ENCODE measurements at regions not wholly inside any gene's neighbourhood (a gene's known extent, or its start where the extent isn't known, plus 50 kb on each side); places are given as distances from the start of the nearest gene placed in this dataset.

- no peak for DNase-seq
These were observed 226.0 kb downstream of the NPHP4 start for GRCh38 chr1:5765997-5766913.

DNA sequence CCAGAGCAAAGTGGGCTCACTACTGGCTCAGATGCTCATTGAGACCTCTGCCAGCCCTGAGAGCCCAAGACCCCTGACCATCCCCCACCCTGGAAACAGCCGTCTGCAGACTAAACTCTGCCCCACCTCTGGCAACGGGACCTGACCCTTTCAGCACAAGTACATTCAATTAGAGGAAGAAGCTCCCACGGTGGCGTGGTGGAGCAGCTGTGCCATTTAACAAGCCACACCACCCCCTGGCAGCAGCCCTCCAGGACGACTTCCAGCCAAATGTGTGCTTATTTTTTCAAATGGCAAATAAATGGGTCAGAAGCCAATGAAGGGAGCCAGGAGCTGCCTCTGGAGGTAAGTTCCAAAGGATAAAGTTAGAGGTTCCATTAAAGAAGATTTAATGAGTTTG is 226.7 kb downstream of the NPHP4 start:
- no peak for DNase-seq

DNA sequence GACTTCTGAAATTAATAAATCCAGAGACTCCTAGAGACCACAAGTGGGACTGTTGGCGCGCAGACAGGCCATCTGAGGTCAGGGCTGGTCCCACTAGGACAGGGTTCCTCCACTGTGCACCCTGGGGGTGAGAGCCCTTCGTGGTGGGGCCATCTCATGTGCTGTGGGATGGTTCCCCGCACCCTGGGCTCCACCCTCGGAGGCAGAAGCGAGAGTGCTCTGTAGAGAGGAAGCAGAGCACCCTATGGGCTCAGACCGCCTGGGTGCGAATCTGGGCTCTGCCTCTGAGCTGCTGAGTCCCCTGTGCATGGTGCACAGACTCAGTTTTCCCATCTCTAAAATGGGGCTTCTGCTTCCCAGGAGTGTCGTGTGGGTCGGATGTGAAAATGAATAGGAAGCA is 227.3 kb downstream of the NPHP4 start:
- DNase-seq = no peak

DNA sequence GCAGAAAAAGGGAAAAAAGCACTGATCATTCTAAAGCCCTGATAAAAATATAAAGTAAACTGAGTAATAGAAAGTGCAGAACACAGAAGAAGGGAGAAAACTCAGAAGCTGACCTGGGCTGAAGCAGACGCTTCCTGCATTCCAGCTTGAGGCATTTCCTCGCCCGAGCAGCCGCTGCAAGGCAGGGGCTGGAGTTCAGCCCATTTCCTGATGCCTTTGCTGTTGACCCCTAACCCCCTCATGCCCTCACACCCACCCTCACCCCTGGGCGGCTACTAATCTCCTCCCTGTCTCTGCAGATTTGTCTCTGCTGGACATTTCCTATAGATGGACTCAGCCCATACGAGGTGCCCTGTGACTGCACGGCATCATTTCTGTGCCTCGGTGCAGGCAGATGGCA is 227.8 kb downstream of the NPHP4 start:
- no peak for DNase-seq

GRCh38 chr1:5763696-5764370 is 228.4 kb downstream of the NPHP4 start:
- DNase-seq = no peak

DNA sequence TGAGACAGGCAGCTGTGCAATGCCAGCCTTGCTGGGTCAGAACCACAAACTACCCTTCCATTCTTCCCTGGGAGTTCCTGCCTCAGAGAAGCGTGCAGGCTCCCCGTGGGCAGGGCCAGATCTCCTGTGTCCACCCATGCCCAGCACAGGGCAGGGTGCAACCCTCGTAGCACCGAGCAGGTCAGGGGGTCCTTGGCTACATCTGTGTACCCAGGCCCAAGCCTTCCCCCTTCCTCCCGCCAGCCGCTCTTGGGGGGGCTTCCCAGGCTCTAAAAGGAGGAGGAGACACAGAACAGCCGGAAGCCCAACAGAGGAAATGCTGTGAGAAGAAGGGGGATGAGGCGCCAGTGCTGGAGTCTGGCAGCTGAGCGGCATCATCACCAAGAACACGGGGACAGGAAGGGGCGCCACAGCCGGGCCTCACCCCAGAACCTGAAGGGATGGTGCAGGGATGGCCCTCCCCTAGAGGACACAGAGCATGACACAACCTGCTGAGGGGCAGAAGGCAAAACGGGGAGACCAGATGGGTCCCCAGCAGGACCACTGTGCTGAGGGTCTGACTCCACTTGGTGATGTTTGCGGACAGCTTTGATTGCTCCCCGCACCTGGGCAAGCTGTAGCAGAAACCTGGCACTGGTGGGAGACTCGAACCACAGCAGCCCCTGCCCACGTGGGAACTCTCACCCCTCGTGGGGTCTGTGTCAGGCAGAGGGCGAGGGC is 233.2 kb downstream of the NPHP4 start:
- no peak for DNase-seq

GRCh38 chr1:5758000-5758858 is 234.0 kb downstream of the NPHP4 start:
- DNase-seq = no peak

DNA sequence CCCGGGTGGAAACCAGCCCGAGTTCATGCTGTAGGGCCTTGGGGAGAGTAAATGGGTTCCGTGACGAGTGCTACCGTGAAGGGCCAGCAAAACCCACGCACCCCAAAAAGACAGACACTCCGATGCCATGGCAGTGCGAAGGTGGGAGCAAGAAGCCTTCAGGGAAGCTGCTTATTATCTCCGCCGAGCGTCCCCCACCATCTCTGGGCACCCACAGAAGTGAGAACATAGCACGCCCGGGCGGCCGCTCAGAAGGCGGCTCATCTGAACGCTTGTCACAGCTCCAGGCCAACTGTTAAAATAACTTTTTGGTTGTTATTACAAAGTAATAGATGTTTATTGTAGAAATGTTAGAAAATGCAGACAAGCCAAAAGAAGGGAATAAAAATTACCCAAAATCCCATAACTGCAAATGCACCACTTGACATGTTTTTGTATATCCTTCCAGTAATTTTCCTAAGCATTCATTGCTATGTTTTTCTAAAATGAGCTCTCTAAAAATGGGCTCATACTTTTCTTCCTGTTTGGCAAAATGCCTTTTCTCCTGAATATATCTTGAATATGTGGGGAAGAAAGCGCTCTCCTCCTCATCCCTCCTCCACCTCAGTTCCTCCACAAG is 234.9 kb downstream of the NPHP4 start:
- DNase-seq = no peak

DNA sequence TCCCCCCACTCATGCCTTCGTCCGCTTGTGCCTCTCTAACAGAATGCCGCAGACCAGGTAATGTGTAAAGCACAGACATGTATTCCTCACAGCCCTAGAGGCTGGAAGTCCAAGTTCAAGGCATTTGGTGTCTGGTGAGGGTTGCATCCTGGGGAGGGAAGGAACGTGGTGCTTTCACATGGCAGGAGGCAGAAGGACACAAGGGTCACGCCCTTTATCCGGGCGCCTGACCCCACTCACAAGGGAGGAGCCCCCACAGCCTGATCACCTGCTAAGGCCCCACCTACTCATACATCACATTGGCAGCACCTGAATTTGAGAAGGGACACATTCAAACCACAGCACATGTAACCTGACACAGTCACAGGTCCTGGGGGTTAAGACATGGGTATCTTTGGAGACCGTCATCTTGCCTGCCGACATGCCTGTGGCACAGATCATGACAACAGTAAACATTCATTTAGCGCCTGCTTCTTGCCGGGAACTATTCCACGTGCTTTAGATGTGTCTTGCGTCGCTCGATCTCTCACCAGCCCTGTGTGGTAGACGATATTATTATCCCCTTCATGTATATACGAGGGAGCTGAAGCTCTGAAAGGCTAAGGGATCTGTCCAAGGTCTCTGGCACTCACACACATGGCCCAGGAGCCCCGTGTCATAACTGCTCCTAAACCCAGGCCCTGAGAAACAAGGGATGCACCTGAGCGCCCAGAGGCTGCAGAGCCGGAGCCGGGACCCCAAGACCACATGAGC is 235.6 kb downstream of the NPHP4 start:
- DNase-seq = no peak

GRCh38 chr1:5755552-5756125 is 236.6 kb downstream of the NPHP4 start:
- no peak for DNase-seq

DNA sequence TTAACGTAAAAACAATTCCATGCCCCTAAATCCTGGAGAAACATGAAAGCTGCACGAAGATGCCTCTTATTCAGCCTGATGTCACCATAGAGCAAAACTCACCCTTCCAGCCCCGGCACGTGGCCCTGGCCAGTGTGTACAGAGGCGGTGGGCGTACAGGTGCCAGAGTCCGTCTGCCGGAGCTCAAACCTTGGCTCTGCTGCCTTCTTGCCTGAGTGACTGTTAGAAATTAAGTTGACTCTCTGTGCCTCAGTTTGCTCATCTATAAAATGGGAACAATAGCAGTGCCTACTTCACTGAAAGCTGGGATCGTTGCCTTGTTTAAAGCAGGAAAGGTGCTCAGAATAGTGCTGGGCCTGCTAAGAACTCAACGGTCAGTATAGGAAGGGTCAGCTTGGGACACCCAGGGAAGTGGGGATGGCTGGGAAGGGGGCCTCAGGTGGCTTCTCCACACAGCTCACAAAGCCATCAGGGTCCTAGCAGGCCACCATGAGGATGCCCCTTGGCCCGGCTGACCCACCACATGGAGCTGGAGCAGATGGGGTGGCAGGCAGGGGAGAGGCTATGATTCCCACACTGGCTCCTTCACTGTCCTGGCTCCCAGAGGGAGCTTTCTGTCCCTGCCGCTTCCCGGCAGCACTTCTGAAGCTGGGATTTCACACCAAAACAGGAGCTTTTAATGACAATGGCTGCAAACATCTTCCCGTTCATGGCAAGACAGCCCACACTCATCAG is 237.2 kb downstream of the NPHP4 start:
- DNase-seq = no peak

- no peak for DNase-seq
These were observed 238.4 kb downstream of the NPHP4 start for GRCh38 chr1:5753549-5754421.

- no peak for DNase-seq
These were observed 239.3 kb downstream of the NPHP4 start for GRCh38 chr1:5752746-5753548.

DNA sequence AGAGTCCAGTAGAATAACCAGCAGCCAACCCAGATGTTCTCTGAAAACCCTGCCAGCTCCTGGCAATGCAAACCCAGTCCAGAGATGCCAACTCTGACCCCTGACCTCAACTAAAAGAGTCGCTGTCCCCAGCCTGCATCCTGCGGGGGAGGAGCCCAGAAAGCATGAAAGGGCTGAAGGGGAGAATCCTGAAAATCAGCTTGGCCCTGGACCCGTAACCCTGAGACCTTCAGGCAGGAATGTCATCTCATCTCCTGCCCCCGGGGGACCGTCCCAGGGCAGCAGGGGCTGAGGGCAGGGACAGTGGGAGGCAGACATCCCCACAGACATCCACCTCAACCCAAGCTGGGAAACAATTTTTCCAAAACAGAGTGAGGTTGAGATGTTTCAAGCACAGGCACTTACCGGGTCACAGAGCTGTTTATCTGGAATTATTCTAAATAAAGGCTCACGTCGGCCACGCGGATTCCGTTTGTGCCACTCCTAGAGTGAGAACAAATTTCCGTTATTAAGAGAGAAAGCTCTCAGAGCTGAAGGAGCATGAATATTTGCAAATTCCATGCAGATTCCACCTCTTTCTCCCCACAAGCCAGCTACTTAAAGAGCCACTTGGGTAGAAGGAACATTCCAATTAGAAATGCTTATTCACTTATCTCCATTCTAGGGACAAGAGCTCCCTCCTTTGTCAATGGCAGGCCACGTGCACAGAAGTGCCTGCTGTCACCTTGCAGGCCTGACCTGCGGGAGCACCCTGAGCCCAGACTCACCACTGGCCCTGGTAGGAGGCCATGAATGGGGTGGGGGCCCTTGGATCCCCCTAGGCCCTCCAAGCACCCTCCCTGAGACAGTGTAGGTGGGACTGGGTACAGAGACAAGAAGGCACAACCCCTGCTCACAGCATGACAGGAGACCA is 240.1 kb downstream of the NPHP4 start:
- no peak for DNase-seq

DNA sequence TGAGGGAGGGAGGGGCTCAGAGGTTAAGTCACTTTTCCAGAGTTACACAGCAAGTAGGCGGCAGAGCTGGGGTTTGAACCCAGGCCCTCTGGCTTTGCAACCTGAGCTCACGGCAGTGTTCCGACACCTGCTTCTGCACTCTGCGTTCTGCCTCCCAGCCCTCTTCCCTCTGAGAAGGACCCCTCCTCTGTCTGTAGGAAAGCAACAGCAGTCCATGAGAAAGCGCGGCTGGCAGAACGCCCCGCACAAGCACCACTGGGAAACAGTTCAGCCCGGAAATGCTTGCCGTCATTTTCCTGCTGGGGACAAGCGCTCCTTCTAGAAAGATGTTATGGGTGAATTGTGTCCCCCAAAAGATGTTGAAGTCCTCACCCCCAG is 241.1 kb downstream of the NPHP4 start:
- no peak for DNase-seq

Data from right kidney (tissue), 1 donor.